CD4-positive, alpha-beta T cell treated with Interleukin-21 for 1 hour (primary cell): ENCODE measurements at regions not wholly inside any gene's neighbourhood (a gene's known extent, or its start where the extent isn't known, plus 50 kb on each side); places are given as distances from the start of the nearest gene placed in this dataset.
A peak's percentile ranks its signal among the peaks of the same experiment; 100 is the strongest.

ENCODE experiments used
- DNase-seq: peaks from one replicate; pipeline ENCODE4 v3.0.0-alpha.2; 2020

- DNase-seq: no peak
Observed at GRCh38 chr3:99176169-99176964, 274.9 kb upstream of the DCBLD2 start.

- no peak for DNase-seq
Observed at GRCh38 chr3:99175276-99175812, 273.8 kb upstream of the DCBLD2 start.

DNA sequence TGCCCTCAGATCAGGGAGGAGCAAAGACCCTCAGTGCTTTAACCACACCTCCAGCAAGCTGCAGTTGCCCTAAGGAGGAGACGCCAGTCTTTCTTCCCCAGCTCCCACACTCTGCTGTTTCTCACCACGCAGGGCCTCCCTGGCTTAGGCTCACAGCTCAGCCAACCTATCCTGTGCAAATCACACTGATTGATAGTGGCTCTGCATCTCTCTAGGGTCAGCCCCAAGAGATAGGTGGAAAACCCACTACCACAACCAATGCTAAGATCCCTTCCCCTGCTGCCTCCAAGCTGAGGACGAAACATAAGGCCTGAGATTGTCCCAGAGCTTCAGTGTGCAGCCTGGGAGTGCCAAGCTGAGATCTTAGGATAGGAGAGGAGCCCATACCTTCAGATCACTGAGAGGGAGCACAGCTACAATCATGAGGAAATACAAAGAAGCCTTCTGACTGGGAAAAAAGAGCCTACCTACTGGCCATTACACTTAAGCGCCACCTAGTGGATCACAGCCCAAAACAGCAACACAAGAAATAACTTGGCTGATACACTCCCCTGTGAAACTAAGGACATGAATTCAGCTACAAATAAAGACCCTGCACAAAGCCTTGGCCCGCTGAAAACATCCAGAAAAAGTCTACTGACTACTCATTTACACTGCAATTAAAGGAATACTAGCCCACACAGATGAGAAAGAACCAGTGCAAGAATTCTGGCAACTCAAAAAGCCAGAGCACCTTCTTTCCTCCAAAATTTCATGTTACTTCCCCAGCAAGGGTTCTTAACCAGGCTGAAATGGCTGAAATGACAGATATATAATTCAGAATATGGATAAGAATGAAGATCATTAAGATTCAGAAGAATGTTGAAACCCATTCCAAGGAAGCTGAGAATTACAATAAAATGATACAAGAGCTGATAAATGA is 271.5 kb upstream of the DCBLD2 start:
- peak; percentile 1 for DNase-seq

- DNase-seq: no peak
Observed at GRCh38 chr3:99171800-99172199, 270.3 kb upstream of the DCBLD2 start.

DNA sequence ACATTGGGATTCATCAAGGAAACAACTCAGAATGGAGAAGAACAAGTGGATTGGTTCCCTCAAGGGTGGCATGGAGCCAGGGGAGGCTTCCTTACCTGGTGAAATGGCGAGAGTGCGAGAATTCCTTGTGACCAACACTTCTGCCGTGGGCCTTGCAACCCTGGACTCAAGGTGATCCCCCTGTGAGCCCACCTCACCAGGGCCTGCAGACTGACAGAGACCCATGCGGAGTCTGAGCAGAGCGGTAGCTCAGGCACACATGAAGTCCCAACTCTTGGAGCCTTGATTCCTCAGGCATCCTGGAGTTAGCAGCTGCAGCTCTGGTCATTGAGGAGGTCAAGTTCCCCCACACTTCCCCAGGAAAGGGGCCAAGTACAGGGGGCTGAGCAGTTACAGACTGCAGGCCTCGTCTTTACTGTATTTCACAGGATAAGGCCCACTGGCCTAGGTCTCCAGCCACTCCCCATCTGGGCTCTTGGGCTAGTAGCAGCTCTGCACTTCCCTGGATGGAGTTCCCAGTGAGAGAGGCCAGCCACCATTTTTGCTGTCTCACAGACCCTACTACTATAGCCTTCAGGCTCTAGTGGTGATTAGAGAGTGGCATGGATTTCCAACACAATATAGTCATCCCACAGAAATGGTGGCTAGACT is 269.5 kb upstream of the DCBLD2 start:
- DNase-seq: no peak

- no peak for DNase-seq
Observed at GRCh38 chr3:99167071-99167470, 265.6 kb upstream of the DCBLD2 start.

GRCh38 chr3:99163314-99163713 is 261.8 kb upstream of the DCBLD2 start:
- DNase-seq: no peak

GRCh38 chr3:99159220-99159762 is 257.8 kb upstream of the DCBLD2 start:
- no peak for DNase-seq

- no peak for DNase-seq
Observed at GRCh38 chr3:99145031-99145430, 243.5 kb upstream of the DCBLD2 start.

GRCh38 chr3:99143493-99143892 is 242.0 kb upstream of the DCBLD2 start:
- no peak for DNase-seq

DNA sequence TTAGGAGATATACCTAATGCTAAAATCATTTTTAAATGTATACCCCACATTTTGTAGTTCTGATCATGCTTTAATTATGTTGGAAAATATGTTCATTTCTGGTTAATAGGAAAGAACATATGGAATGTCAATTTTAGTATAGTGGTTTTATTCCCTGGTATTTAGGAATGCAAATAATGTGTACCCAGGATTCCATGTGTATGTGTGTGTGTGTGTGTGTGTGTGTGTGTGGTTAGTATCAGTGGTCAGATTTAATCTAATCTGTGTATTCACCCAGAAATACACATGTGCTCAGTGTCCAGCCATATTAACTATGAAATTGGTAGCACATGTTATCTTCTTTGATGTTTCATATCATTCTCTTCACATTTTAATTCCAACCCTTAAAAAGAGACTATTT is 233.5 kb upstream of the DCBLD2 start:
- DNase-seq: no peak

- DNase-seq: no peak
Observed at GRCh38 chr3:99131876-99132275, 230.4 kb upstream of the DCBLD2 start.

DNA sequence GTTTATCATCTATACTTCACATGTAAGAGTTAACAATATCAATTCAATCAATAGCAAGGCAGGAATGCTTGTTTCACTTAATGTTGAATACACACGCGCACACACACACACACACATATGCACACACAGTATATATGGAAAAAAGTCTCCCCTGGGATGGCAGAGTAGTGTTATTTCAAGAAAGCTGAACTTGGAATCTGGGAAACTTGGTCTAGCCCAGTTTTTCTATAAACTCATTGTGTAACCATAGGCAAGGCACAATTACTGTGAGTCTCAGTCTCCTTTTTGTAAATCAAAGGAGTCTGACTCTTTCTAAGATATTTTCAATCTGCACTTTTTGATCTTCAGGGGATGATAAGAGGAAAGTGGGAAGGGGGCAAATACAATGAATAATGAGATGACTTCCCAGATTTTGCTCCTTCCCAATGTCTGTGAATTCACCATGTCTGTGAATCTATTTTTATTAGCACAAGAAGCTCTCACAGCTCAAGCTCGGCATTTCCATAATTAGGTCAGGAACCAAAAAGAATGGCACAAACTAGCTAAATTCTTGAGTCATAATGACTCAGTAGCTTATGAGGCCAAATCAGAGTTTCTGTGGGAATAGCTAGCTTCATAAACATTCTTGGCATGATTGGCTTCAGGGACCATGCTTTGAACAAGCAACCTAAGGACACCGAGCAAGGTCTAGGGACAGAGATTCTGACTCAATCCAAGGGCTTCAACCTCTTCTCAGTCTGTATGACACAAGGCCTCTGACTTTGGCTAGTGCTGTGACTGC is 227.4 kb upstream of the DCBLD2 start:
- no peak for DNase-seq

GRCh38 chr3:99128235-99128634 is 226.7 kb upstream of the DCBLD2 start:
- no peak for DNase-seq

DNA sequence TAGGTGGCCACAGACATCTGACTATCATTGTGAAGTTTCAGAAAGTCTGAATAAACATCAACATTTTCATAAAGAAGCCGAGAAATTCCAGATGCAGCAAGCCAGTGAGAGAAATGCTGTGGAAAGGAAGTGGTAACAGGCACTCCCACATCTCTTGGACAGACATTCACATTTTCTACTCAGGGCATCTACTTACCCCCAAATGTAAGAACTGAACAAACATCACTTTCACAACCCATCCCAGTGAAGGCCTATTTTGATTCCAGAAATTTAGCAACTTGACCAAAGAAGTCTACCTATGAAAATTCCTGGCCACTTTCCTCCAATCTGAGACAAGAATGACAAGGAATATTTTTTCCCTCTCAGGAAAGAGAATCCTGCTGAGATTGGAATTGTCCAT is 224.8 kb upstream of the DCBLD2 start:
- no peak for DNase-seq

- DNase-seq: no peak
Observed at GRCh38 chr3:99119385-99119784, 217.9 kb upstream of the DCBLD2 start.

DNA sequence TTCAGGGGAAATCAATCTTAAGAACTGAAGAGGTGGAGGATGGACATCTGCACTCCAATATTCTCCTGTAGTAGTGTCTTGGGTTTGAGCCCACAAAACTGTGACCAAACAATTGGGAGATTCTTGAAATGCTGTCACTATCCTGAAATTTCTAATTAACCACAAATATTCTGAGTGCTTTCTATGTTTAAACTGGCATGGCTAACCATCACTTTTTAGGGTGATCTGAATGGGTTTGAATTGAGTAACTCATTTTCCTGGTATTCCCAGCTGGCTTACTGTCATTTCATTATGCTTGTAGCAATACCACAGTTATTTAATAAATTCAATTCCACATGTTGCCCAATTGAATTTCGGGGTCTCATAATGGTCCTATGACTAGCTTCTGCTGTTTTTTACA is 216.9 kb upstream of the DCBLD2 start:
- DNase-seq: no peak

DNA sequence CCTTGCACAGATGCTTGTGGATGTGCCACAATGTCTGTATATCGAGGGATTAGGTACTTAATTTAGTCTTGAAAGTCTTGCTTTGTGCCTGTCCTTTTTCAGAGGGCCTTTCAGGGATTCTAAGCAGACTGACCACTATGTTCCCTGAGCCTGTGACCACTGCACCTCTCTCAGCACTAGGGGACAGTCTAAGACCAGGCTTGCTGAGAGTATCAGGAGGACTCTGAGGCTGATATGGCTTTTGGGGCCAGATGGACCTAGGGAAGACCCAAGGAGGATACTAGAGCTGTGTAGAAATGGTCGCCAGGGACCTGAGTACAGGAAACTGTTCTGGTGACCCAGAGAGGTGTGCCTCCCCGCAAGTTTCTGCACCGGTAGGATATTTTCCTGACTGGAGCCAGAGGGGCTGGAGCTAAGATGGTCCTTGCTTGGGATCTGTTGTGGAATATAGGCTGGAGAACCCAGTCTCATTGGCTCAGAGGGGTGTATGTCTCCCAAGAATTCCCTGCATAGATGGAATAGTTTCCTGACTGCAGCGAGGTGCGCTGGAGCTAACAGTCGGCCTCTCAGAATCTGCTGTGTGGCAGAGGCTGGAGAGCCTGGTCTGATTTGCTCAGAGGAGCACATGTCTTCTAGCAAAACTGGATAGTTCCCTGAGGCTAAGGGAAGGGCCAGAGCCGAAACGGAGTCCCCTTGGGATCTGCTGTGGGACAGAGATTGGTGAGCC is 213.2 kb upstream of the DCBLD2 start:
- DNase-seq: no peak

DNA sequence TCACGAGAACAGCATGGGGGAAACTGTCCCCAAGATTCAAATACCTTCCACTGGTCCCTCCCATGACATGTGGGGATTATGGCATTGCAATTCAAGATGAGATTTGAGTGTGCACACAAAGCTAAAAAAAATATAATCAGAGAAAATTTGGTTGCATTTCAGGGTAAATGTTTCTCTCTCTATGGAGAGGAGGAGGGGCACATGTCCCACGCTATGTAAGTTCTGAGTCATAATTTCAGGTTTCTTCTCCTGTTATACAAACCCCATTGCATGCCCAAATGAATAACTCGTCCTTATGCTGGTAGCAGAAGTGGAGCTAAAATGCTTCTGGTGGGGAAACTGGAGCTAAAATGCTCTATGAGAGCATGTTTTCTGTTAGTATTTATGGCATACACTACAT is 209.7 kb upstream of the DCBLD2 start:
- DNase-seq: no peak

- no peak for DNase-seq
Observed at GRCh38 chr3:99110401-99110800, 208.9 kb upstream of the DCBLD2 start.

- DNase-seq: no peak
Observed at GRCh38 chr3:99108508-99108907, 207.0 kb upstream of the DCBLD2 start.
